Breast epithelium (tissue), 3 donors: ENCODE measurements at regions not wholly inside any gene's neighbourhood (a gene's known extent, or its start where the extent isn't known, plus 50 kb on each side); places are given as distances from the start of the nearest gene placed in this dataset.

Experiments used
- CTCF ChIP-seq, 3 donors: fragments of 450-650 bp; IDR thresholded peaks; one replicate each; pipeline ENCODE4 v1.5.1; 2016 to 2017; ENCODE audit warnings: antibody characterized with exemption in 3 of 3, mild to moderate bottlenecking in 3 of 3, moderate library complexity in 3 of 3
- POLR2A ChIP-seq: fragments of 450-650 bp; IDR thresholded peaks from one replicate; pipeline ENCODE4 v1.6.1; 2016; ENCODE audit warnings: antibody characterized with exemption, mild to moderate bottlenecking, moderate library complexity
- POLR2AphosphoS5 ChIP-seq, 3 donors: sonication (generic); formaldehyde crosslinking; IDR thresholded peaks; one replicate each; pipeline ENCODE4 v1.6.1; 2017; ENCODE audit warnings: antibody characterized with exemption in 3 of 3

GRCh38 chr2:6181525-6181924 lies 489.3 kb downstream of the SOX11 start:
- TF ChIP-seq CTCF (IDR thresholded peaks at IDR 0.05) = no peak
- no peak for TF ChIP-seq POLR2A
- TF ChIP-seq POLR2AphosphoS5 (IDR thresholded peaks at IDR 0.05) = no peak
